Renal pelvis (tissue), 1 donor: ENCODE measurements at regions not wholly inside any gene's neighbourhood (a gene's known extent, or its start where the extent isn't known, plus 50 kb on each side); places are given as distances from the start of the nearest gene placed in this dataset.
"Not testable (repeated sequence)": the region's sequence is repeated elsewhere in the genome, so short reads cannot be mapped to it uniquely, and the experiment has no call there.

Source experiments
- DNase-seq: peaks from one replicate; pipeline ENCODE4 v3.0.0-alpha.2; 2013

GRCh38 chr5:98128271-98128670 lies 645.2 kb upstream of the RGMB start:
- DNase-seq, result no peak

DNA sequence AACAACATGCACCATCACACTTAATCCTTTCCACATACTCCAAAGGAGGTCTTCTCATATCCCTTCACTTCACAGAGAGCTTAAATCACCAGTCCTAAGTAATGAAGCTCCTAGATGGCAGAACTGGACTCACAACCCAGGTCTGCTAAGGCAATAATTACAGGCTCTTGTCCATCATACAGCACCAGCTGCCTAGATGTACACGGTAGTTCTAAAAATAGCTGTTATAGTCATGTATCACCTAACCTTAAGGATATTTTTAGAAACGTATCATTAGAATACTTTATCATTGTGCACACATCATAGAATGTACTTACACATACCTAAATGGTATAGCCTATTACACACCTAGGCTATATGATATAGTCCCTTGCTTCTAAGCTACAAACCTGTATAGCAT lies 644.6 kb upstream of the RGMB start:
- no peak for DNase-seq

- DNase-seq, result no peak
These were observed 643.0 kb upstream of the RGMB start for GRCh38 chr5:98130261-98131035.

DNA sequence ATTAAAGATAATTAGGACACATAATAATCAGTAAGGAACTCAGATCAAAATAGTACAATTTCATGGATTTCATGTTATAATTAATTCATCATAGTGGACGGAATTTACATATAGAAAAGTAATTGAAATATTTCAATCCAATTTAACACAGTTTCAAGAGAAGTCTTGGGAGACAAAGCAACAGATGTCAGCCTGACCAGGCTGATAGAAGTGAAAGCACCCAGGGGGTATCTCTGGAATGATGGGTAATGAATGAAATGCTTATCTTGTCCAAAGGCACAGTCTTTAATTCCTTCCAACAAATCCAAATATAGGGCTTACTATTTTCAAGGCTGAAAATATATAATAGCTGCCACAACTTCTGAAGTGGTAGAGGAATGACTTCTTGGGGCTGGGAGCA lies 629.3 kb upstream of the RGMB start:
- no peak for DNase-seq

GRCh38 chr5:98144710-98145109 lies 628.8 kb upstream of the RGMB start:
- no peak for DNase-seq

DNA sequence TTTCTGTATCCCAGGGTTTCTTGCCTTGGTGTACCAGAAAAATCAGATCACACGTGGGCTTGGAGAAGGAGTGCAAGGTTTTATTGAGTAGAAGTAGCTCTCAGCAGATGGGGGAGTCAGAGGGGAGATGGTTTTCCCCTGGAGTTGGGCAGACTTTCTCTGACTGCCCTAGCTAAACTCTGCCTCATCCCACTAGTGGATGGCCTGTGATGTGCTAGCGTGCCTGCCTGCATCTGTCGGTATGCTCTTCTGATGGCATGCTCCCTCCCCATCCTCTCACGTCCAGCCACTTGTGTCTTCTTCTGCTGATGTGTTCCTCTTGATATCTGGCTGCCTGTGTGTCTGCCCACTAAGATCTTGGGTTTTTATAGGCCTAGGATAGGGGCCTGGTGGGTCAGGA lies 616.1 kb upstream of the RGMB start:
- DNase-seq, result no peak

DNA sequence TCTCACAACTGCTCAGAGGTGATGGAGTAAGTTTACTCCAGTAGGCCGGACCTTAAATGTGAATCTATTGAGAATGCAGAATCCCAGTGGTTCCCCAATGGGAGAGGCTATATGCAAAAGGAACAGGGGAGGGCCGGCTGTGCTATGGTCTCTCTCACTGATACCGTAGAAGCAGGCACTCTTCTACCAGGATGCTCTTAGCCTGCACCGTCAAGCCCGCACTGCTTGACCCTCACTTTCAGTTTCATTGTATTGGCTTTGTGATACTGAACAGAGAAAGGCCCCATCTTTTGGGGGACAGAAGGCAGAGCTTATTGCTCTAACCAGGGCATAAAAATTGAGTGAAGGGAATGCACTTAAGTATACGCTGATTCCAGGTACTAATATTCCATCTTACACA lies 615.0 kb upstream of the RGMB start:
- no peak for DNase-seq

- no peak for DNase-seq
These were observed 609.5 kb upstream of the RGMB start for GRCh38 chr5:98163796-98164493.

GRCh38 chr5:98168871-98169270 lies 604.6 kb upstream of the RGMB start:
- no peak for DNase-seq

- DNase-seq, result no peak
These were observed 602.5 kb upstream of the RGMB start for GRCh38 chr5:98170994-98171393.

GRCh38 chr5:98173334-98173733 lies 600.1 kb upstream of the RGMB start:
- no peak for DNase-seq

DNA sequence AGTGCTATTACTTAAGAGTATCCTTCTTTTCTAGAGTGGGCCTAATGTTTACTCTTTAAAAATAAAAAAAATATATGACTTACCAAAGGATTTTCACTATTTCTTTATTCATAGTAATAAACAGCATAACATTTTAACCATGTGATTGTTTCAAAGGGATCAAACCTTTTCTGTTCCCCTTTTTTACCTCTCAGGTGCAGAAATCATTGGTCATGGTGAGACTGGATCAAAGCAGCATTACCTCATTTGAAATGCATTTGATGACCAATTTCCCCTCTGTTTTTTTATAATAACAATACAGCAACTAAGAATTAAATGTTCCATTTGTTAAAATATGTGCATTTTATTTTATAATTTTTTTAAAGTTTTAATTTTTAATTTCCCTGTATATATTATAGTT lies 598.0 kb upstream of the RGMB start:
- DNase-seq, result no peak

GRCh38 chr5:98179791-98180755 lies 593.4 kb upstream of the RGMB start:
- DNase-seq, result no peak

- no peak for DNase-seq
These were observed 587.3 kb upstream of the RGMB start for GRCh38 chr5:98186128-98186527.

- DNase-seq, result no peak
These were observed 585.5 kb upstream of the RGMB start for GRCh38 chr5:98187945-98188344.

DNA sequence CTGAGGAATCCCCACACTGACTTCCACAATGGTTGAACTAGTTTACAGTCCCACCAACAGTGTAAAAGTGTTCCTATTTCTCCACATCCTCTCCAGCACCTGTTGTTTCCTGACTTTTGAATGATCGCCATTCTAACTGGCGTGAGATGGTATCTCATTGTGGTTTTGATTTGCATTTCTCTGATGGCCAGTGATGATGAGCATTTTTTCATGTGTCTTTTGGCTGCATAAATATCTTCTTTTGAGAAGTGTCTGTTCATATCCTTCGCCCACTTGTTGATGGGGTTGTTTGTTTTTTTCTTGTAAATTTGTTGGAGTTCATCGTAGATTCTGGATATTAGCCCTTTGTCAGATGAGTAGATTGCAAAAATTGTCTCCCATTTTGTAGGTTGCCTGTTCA lies 583.1 kb upstream of the RGMB start:
- not testable (repeated sequence) for DNase-seq

DNA sequence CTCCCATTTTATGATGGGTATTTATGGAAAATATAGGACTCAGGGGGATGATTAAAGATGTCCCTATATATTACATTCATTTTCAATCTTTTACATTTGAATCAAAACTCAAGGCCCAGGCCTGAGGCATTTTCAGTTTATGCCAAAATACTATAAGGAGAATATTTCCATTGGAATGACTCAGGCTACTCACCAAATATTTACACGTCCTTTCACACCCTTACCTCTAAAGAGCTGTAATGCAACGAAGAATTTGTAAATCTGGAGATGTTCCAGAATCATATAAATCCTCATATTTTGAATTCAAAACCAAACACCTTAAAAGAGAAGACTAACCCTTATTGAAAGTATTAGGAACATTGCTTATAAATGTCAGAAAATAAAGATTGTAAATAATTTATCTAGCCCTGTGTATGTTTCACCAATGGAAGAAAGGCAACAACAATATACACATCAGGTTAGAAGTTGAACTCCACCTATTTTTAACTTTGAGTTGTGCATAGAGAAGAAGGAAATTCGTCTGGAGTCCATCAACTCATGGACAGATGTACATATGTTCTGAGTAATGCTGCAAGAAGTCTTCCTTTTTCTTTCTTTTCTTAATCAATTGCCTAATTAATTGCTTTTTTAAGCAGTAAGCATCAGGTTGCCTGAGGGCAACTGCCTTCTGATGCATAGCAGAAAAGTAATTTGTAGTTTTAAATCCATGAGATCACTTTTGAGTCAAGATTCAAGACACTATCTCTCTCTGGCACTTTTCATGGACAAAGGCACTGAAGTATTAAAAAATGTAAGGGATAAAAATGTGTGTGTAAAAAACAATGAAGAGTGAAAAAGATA lies 579.3 kb upstream of the RGMB start:
- no peak for DNase-seq

GRCh38 chr5:98200726-98201541 lies 572.5 kb upstream of the RGMB start:
- DNase-seq, result no peak

DNA sequence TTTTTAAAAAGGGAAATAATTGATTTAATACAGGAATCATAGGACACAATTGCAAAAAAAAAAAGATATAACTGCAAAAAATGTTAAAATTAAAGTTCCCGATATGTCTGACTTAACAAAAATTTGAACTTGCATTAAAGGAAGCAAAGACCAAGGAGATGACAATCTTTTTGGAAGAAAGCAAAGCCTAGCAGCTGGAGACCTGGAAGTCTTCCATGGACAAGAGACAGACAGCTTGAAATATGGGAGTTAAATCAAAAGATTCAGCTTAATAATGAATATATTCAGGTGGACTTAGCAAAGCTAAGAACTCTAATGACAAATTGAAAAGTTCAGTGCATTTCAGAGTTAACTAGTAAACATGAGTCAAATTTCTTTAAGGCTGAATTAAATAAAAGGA lies 568.7 kb upstream of the RGMB start:
- no peak for DNase-seq

- DNase-seq, result peak; percentile 3
These were observed 567.6 kb upstream of the RGMB start for GRCh38 chr5:98205691-98206461.
